PC-3 (cell line): ENCODE measurements at regions not wholly inside any gene's neighbourhood (a gene's known extent, or its start where the extent isn't known, plus 50 kb on each side); places are given as distances from the start of the nearest gene placed in this dataset.

ENCODE experiments used
- ATAC-seq: fragments of 200-7000 bp; cut with Tn5 transposase; 2 replicates; pipeline ENCODE4 v1.9.1; 2020; ENCODE audit warnings: mild to moderate bottlenecking, moderate library complexity
- BruUV-seq: library from RNA; stranded (reverse); fragments of 400-500 nt; replicated peaks from 2 replicates; lab custom pipeline; 2021; lab: Mats Ljungman, UMichigan
- CTCF ChIA-PET: fragments of 300-600 bp; sonication (Branson Sonifier 250); formaldehyde crosslinking; loops from one replicate; lab custom pipeline; 2022; ENCODE audit warnings: antibody characterized with exemption; lab: Charles Lee
- POLR2A ChIA-PET: fragments of 300-600 bp; sonication (Branson Sonifier 250); formaldehyde crosslinking; loops from one replicate; lab custom pipeline; 2022; ENCODE audit warnings: antibody characterized with exemption; ENCODE audit not compliant: unreplicated experiment; lab: Charles Lee
- DNase-seq: peaks from one replicate; pipeline ENCODE4 v3.0.0-alpha.2; 2015
- H2AFZ ChIP-seq: fragments of 300-600 bp; sonication (generic); 2 replicates; pipeline ENCODE4 v1.6.0; 2016; ENCODE audit warnings: antibody characterized with exemption, low read length
- H3F3A ChIP-seq: fragments of 300-600 bp; sonication (generic); one replicate; pipeline ENCODE4 v1.6.0; 2017; ENCODE audit warnings: antibody characterized with exemption, low read length, control low read depth, mild to moderate bottlenecking; ENCODE audit not compliant: unreplicated experiment
- H3K27ac ChIP-seq: fragments of 300-600 bp; sonication (generic); 2 replicates; pipeline ENCODE4 v1.5.1; 2016; ENCODE audit warnings: mild to moderate bottlenecking, low read length
- H3K27me3 ChIP-seq: fragments of 300-600 bp; sonication (generic); 2 replicates; pipeline ENCODE4 v1.6.1; 2016; ENCODE audit warnings: low read length, mixed read lengths
- H3K36me3 ChIP-seq: fragments of 300-600 bp; sonication (generic); 2 replicates; pipeline ENCODE4 v1.6.1; 2016; ENCODE audit warnings: low read depth, mixed run types, low read length, mixed read lengths
- H3K4me1 ChIP-seq: fragments of 300-600 bp; sonication (generic); 2 replicates; pipeline ENCODE4 v1.5.1; 2016; ENCODE audit warnings: low read length; ENCODE audit not compliant: insufficient read depth
- H3K4me2 ChIP-seq: fragments of 300-600 bp; sonication (generic); 2 replicates; pipeline ENCODE4 v1.6.0; 2016; ENCODE audit warnings: low read length
- H3K4me3 ChIP-seq: fragments of 300-600 bp; sonication (generic); 2 replicates; pipeline ENCODE4 v1.5.1; 2016; ENCODE audit warnings: mild to moderate bottlenecking, low read length, mixed read lengths
- H3K79me2 ChIP-seq: fragments of 300-600 bp; sonication (generic); 2 replicates; pipeline ENCODE4 v1.6.1; 2017; ENCODE audit warnings: low read length, mixed read lengths
- H3K9ac ChIP-seq: fragments of 300-600 bp; sonication (generic); 2 replicates; pipeline ENCODE4 v1.6.0; 2016; ENCODE audit warnings: mild to moderate bottlenecking, low read length
- H3K9me2 ChIP-seq: fragments of 300-600 bp; sonication (generic); replicated peaks from 2 replicates; pipeline ENCODE4 v1.6.1; 2016; ENCODE audit warnings: mixed run types, low read length, mixed read lengths
- H3K9me3 ChIP-seq: fragments of 300-600 bp; sonication (generic); 2 replicates; pipeline ENCODE4 v1.6.1; 2016; ENCODE audit warnings: low read length, mixed read lengths
- H4K20me1 ChIP-seq: fragments of 300-600 bp; sonication (generic); 2 replicates; pipeline ENCODE4 v1.6.1; 2016; ENCODE audit warnings: low read length, mixed read lengths
- CTCF ChIP-seq: fragments of 300-600 bp; sonication (generic); conservative IDR thresholded peaks from 2 replicates; pipeline ENCODE4 v1.5.1; 2017; ENCODE audit warnings: antibody characterized with exemption, low read depth, mild to moderate bottlenecking, low read length
- EZH2 ChIP-seq: fragments of 300-600 bp; sonication (generic); IDR thresholded peaks from one replicate; pipeline ENCODE4 v1.6.1; 2017; ENCODE audit warnings: antibody characterized with exemption, mild to moderate bottlenecking, low read length; ENCODE audit not compliant: unreplicated experiment
- EZH2phosphoT487 ChIP-seq: fragments of 300-600 bp; sonication (generic); IDR thresholded peaks from 2 replicates; pipeline ENCODE4 v1.6.1; 2018; ENCODE audit warnings: mild to moderate bottlenecking, antibody characterized with exemption, low read length, borderline replicate concordance
- intact Hi-C: fragments of 100-400 bp; cut with micrococcal nuclease; formaldehyde crosslinking; loops from 2 replicates; pipeline ENCODE4 v1.9.0; 2023

- H4K20me1 ChIP-seq, result no peaks in the 10 kb centered on the region
- no peak overlapping the region for H3K27ac ChIP-seq
- BruUV-seq, result no TSS peak
- H3K4me1 ChIP-seq, result no peaks in the 10 kb centered on the region
- no peaks in the 10 kb centered on the region for H3K79me2 ChIP-seq
- H3K9me3 ChIP-seq, result no peaks in the 10 kb centered on the region
- DNase-seq (no peak), ATAC-seq (no peak)
- no peak overlapping the region for H3K4me3 ChIP-seq
- intact Hi-C loops, result no loop called here
- no peak overlapping the region for H3K4me2 ChIP-seq
- TF ChIP-seq CTCF, result no peak
- no peak for TF ChIP-seq EZH2phosphoT487
- no peak for TF ChIP-seq EZH2
- ChIA-PET POLR2A (no interaction called here), CTCF (no interaction called here)
- no peaks in the 10 kb centered on the region for H3K9me2 ChIP-seq
- no peak overlapping the region for H2AFZ ChIP-seq
- no peak overlapping the region for H3K9ac ChIP-seq
- H3K36me3 ChIP-seq, result no peaks in the 10 kb centered on the region
- no peaks in the 10 kb centered on the region for H3K27me3 ChIP-seq
- H3F3A ChIP-seq, result no peaks in the 10 kb centered on the region
These were observed 194.4 kb downstream of the LPIN1 start for GRCh38 chr2:11940799-11941198.

- no peaks in the 10 kb centered on the region for H4K20me1 ChIP-seq
- H3K9me2 ChIP-seq, result no peaks in the 10 kb centered on the region
- H3F3A ChIP-seq, result no peaks in the 10 kb centered on the region
- no peak for ATAC-seq
- CTCF ChIA-PET, result no interaction called here
- POLR2A ChIA-PET, result no interaction called here
- H3K4me1 ChIP-seq, result no peaks in the 10 kb centered on the region
- no peaks in the 10 kb centered on the region for H3K9me3 ChIP-seq
- no peak overlapping the region for H3K4me3 ChIP-seq
- no peaks in the 10 kb centered on the region for H3K79me2 ChIP-seq
- H3K27ac ChIP-seq, result no peak overlapping the region
- intact Hi-C loops, result no loop called here
- no TSS peak for BruUV-seq
- H3K4me2 ChIP-seq, result no peak overlapping the region
- H3K27me3 ChIP-seq, result no peaks in the 10 kb centered on the region
- no peaks in the 10 kb centered on the region for H3K36me3 ChIP-seq
- no peak for DNase-seq
- no peak overlapping the region for H2AFZ ChIP-seq
- no peak overlapping the region for H3K9ac ChIP-seq
- TF ChIP-seq EZH2phosphoT487 (no peak), CTCF (no peak), EZH2 (no peak)
These were observed 195.1 kb downstream of the LPIN1 start for GRCh38 chr2:11941201-11942177.

GRCh38 chr2:11942178-11942569 lies 195.7 kb downstream of the LPIN1 start:
- ChIA-PET CTCF (no interaction called here), POLR2A (no interaction called here)
- H3K27me3 ChIP-seq, result no peaks in the 10 kb centered on the region
- H3K4me1 ChIP-seq, result no peaks in the 10 kb centered on the region
- H3K27ac ChIP-seq, result no peak overlapping the region
- TF ChIP-seq CTCF (no peak), EZH2 (no peak), EZH2phosphoT487 (no peak)
- no peak for DNase-seq
- no peaks in the 10 kb centered on the region for H3K79me2 ChIP-seq
- H3K9me3 ChIP-seq, result no peaks in the 10 kb centered on the region
- H3K9ac ChIP-seq, result no peak overlapping the region
- H4K20me1 ChIP-seq, result no peaks in the 10 kb centered on the region
- H3K4me3 ChIP-seq, result no peak overlapping the region
- no peaks in the 10 kb centered on the region for H3K36me3 ChIP-seq
- H3K4me2 ChIP-seq, result no peak overlapping the region
- no peak overlapping the region for H2AFZ ChIP-seq
- no peaks in the 10 kb centered on the region for H3F3A ChIP-seq
- no peaks in the 10 kb centered on the region for H3K9me2 ChIP-seq
- BruUV-seq, result no TSS peak
- no peak for ATAC-seq
- intact Hi-C loops, result no loop called here
